ENCODE measurements at regions not wholly inside any gene's neighbourhood (a gene's known extent, or its start where the extent isn't known, plus 50 kb on each side); places are given as distances from the start of the nearest gene placed in this dataset.
"Not testable (repeated sequence)": the region's sequence is repeated elsewhere in the genome, so short reads cannot be mapped to it uniquely, and the experiment has no call there.

GRCh38 chr13:91025442-91025841 lies 322.0 kb upstream of the MIR17HG start:
- DNase-seq (ENCODE audit: low spot score), result no peak

DNA sequence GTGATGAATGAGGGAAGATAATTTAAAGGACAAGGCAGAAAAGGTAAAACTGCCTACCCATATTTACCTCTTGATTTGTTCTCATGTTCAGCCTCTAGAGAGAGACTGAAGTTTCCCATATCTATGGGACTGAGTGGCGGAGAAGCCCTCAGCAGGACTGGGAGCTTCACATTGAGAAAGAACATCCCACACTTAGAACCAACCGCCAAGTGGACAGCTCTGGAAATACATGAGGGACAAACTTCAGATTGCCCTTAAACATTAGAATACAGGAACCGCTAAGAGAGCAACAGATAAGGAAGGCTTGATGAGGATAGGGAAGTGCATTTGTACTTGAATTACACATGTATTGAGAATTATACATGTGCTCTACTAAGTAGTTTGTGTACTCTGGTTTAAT lies 316.0 kb upstream of the MIR17HG start:
- no peak for DNase-seq (ENCODE audit: low spot score)

DNA sequence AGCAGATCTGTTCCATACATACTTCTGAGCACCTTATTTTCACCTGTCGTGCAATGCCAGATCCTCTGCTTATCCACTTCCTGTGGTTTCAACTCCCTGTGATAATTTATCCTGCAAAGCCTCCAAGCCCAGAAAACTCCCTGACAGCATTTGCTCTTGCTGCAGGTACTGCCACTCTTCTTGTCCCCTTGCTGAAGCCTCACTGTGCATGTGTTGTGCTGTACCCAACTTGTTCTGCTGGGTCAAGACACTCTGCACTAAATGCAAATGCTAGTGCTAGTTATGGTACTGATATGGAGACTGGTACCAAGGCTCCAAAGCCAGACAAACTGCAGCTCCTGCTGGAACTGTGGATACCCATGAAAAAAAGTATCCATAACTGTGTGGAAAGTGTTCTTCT lies 315.4 kb upstream of the MIR17HG start:
- DNase-seq (ENCODE audit: low spot score), result no peak

- no peak for DNase-seq (ENCODE audit: low spot score)
These were observed 310.6 kb upstream of the MIR17HG start for GRCh38 chr13:91036886-91037285.

- DNase-seq (ENCODE audit: low spot score), result no peak
These were observed 304.6 kb upstream of the MIR17HG start for GRCh38 chr13:91042870-91043269.

DNA sequence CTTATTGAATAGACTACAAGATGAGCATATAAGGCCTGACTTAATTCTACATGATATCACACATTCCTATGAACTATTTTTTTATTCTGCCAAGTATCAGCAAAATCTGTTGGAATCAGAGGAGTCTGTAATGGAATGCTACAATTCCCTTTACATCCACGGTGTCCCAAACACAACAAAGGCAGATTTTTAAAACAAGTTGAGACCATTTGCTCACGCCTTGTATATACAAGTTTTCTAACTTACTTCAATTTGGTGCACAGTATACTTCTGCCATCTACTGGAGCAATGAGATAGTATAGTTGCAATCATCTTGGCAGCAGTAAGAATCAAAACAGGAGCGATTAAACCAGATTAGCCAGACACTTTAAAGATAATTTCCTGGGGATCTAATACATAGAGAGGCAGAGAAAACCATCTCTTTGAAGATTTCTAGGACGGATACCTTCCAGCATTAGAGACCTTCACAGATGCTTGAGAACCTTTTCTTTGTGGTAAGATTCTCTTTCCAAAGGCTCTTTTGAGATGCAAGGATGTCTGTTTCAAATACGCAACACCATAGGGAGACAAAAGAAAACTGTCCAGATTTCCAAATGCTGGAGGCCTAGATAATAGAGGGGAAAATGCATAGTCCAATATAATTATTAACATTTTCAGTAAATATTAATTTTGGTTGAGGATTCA lies 302.0 kb upstream of the MIR17HG start:
- peak; percentile 19 for DNase-seq (ENCODE audit: low spot score)

GRCh38 chr13:91046715-91047327 lies 300.7 kb upstream of the MIR17HG start:
- DNase-seq (ENCODE audit: low spot score), result no peak

- DNase-seq (ENCODE audit: low spot score), result no peak
These were observed 296.5 kb upstream of the MIR17HG start for GRCh38 chr13:91050970-91051369.

GRCh38 chr13:91052876-91053275 lies 294.6 kb upstream of the MIR17HG start:
- no peak for DNase-seq (ENCODE audit: low spot score)

- DNase-seq (ENCODE audit: low spot score), result no peak
These were observed 294.0 kb upstream of the MIR17HG start for GRCh38 chr13:91053318-91054065.

- no peak for DNase-seq (ENCODE audit: low spot score)
These were observed 292.6 kb upstream of the MIR17HG start for GRCh38 chr13:91054902-91055301.

DNA sequence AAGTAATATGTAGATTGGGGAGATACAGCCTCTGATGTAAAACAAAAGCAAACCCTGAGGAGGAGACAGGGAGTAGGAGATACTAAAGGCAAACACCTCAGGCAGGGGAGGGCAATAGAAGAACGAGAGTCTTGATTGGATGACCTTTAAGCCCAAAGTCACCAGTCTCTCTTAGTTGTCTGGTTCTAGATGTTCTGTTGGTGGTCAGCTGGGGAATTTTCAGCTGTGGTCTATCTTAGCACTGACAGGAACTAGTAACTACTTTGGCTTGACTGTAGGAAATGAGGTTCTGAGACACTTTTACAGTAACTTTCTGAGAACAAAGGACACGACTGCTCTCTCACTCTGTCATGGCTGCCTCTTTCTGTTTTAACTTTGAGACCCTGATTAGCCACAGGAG lies 290.7 kb upstream of the MIR17HG start:
- DNase-seq (ENCODE audit: low spot score), result no peak

GRCh38 chr13:91057507-91057906 lies 290.0 kb upstream of the MIR17HG start:
- not testable (repeated sequence) for DNase-seq (ENCODE audit: low spot score)

DNA sequence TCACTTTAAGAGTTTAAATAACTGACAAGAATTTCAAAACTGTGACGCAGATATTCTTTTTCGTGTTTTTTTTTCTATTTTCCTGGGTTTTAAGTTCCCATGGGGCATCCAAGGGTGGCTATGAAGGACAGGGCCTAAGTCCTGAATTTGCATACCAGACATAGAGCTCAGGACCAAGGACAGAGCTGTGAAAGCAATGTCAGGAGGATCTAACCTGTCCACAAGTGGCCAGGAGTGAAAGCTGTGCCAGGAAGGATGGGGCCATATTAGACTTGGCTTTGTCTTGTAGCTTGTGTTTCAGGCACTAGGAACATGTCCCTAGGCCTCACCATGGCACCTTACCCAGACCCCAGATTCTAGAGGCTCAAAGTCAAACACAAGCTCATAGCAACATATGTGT lies 289.4 kb upstream of the MIR17HG start:
- no peak for DNase-seq (ENCODE audit: low spot score)

DNA sequence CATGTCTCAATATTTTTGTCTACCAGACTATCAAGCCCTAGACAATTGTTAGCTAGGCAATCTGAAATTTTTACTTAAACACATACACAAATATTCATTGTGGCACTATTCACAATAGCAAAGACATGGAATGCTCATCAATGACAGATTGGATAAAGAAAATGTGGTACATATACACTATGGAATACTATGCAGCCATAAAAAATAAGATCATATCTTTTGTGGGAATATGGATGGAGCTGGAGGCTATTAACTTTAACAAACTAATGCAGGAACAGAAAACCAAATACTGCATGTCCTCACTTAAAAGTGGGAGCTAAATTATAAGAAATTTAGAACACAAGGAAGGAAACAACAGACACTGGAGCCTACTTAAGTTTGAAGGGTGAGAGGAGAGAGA lies 288.6 kb upstream of the MIR17HG start:
- DNase-seq (ENCODE audit: low spot score), result no peak

DNA sequence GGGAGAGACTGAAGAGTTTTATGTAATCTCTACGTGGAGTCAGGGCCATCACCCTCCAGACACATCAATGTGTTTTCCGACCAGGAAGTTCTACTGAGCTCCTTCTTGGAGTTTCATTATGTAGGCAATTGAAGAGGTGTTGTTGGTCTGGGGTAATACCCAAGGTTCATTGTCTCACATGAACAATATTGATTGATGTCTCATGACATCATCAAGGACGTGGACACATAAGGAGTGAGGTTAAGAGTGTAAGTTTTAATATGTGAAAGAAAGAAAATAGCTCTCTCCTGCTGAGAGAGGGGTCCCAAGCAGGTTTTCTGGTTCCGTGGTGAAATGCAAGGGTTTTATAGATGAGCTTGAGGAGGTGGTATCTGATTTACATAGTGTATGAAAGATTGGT lies 280.7 kb upstream of the MIR17HG start:
- DNase-seq (ENCODE audit: low spot score), result no peak

DNA sequence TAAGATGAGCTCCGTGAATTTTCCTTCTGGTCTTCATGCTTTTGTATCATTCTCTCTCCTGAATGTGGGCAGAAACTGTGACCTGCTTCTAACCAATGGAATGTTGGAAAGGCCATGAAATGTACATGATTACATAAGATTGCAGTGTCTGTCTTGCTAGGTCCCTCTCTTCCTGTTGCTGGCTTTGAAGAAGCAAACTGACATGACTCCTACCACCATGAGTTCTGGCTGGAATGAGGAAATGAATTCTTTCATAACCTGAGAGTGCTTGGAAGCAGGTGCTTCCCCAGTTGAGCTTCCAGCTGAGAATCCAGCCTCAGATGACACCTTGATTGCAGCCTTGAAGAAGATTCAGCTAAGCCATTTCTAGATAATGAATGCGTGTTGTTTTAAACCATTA lies 275.0 kb upstream of the MIR17HG start:
- no peak for DNase-seq (ENCODE audit: low spot score)

- no peak for DNase-seq (ENCODE audit: low spot score)
These were observed 273.4 kb upstream of the MIR17HG start for GRCh38 chr13:91074091-91074490.

DNA sequence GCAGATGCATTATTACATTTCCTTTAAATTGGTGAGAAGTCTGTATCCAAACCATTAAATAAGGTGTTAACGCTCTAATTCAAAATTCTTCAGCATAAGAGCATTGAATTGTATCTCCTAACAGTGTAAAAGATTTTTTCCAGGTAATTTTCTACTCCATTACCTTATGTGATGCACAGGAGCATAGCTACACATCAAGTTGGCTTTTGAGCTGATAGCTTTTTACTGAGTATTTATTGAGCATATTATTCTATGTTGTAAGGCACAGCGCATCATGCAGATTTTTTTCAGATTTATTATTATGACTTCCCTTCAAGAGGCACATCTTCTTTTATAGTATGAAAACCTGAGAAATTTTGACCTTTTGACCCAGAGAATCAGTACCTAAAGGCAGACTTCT lies 270.7 kb upstream of the MIR17HG start:
- DNase-seq (ENCODE audit: low spot score), result no peak

DNA sequence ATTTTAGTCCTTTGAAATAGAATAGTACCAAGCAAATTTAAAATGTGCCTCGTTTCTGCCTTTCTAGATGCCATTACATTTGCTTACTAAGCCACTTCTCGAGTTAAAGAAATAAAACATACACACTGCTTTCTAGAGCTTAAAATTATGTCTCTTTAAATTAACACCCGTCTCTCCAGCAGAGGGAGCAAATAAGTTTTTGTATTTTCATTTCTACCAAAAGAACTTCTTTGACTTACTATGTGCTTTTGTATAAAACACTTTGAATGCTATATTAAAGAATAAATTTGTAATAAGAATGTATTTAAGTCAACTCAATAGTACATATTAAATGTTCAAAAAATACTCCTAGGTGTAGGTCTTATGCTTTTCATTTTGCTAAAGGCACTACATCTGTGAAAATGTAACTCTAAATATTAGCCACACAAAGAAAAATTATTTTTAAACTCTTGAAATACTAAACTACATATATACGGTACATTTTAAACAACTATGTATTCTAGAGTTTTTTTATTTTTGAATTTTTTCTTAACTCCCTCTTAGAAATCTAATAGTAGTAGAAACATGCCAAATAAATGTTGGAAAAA lies 269.3 kb upstream of the MIR17HG start:
- no peak for DNase-seq (ENCODE audit: low spot score)

GRCh38 chr13:91079176-91079575 lies 268.3 kb upstream of the MIR17HG start:
- DNase-seq (ENCODE audit: low spot score), result no peak

DNA sequence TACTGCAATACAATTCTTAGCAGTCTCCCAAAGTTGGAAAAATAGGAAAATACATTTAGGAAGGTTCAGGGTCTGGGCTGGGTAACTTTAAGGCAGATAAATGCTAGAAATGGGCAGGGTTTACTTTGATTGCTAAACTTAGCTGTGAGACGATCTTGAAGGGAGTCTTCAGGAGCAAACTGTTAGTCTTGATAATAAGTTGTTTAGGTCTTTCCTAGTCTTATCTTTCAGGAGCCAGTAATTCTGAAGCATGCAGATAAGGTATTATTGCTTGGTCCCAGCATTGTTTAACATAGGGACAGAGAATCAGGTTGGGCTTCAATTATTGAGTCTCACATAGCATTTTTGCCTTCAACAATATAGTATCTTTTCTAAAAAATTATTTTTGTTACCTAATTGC lies 262.4 kb upstream of the MIR17HG start:
- DNase-seq (ENCODE audit: low spot score), result no peak

Data from COLO829 (cell line).